ENCODE measurements at regions not wholly inside any gene's neighbourhood (a gene's known extent, or its start where the extent isn't known, plus 50 kb on each side); places are given as distances from the start of the nearest gene placed in this dataset.
"Not testable (repeated sequence)": the region's sequence is repeated elsewhere in the genome, so short reads cannot be mapped to it uniquely, and the experiment has no call there.

DNA sequence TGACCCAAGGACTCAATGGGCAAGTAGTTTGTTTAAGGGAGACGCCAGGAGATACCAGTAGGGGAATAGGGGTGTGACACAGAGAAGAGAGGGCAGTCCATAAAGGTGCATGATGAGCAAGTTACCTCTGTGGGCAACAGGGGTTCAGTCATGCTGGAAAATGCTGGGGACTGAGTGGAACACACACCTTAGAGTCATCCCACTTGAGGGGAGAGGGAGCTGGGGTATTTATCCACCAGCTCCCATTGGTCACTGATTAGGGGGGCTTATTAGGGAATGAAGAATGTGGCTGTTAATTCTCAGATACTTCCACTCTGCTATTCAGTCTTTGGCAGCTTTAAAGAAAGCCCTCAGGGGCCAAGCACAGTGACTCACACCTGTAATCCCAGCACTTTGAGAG, 67.5 kb upstream of the MRI1 start:
- no peak overlapping the region for H3K4me3 ChIP-seq (ENCODE audit: low read length)
- no peak for DNase-seq (ENCODE audit: low read depth)
- TF ChIP-seq, protein P1, sequence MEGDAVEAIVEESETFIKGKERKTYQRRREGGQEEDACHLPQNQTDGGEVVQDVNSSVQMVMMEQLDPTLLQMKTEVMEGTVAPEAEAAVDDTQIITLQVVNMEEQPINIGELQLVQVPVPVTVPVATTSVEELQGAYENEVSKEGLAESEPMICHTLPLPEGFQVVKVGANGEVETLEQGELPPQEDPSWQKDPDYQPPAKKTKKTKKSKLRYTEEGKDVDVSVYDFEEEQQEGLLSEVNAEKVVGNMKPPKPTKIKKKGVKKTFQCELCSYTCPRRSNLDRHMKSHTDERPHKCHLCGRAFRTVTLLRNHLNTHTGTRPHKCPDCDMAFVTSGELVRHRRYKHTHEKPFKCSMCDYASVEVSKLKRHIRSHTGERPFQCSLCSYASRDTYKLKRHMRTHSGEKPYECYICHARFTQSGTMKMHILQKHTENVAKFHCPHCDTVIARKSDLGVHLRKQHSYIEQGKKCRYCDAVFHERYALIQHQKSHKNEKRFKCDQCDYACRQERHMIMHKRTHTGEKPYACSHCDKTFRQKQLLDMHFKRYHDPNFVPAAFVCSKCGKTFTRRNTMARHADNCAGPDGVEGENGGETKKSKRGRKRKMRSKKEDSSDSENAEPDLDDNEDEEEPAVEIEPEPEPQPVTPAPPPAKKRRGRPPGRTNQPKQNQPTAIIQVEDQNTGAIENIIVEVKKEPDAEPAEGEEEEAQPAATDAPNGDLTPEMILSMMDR (conservative IDR thresholded peaks at IDR 0.05; ENCODE audit: low read depth, low read length), result no peak

DNA sequence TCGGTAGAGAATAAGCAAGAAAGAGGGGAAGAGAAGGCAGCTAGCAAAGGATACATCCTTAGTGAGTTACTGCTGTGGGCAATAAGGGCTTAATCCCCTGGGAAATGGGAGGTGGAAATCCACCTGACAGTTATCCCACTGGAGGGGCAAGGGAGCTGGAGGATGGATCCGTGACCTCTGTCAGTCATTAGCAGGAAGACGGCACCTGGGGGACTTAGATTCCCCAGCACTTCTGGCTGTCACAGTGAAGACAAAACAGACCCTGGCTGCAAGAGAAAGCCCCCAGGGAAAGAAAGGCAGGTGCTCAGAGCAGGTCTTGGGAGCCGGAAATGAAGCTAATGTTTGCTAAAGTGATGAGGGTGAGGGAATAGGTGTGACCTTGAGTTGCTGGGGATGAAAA, 70.4 kb upstream of the MRI1 start:
- TF ChIP-seq, protein P1 (conservative IDR thresholded peaks at IDR 0.05; ENCODE audit: low read depth, low read length), result no peak
- no peak for DNase-seq (ENCODE audit: low read depth)
- no peak overlapping the region for H3K4me3 ChIP-seq (ENCODE audit: low read length)

DNA sequence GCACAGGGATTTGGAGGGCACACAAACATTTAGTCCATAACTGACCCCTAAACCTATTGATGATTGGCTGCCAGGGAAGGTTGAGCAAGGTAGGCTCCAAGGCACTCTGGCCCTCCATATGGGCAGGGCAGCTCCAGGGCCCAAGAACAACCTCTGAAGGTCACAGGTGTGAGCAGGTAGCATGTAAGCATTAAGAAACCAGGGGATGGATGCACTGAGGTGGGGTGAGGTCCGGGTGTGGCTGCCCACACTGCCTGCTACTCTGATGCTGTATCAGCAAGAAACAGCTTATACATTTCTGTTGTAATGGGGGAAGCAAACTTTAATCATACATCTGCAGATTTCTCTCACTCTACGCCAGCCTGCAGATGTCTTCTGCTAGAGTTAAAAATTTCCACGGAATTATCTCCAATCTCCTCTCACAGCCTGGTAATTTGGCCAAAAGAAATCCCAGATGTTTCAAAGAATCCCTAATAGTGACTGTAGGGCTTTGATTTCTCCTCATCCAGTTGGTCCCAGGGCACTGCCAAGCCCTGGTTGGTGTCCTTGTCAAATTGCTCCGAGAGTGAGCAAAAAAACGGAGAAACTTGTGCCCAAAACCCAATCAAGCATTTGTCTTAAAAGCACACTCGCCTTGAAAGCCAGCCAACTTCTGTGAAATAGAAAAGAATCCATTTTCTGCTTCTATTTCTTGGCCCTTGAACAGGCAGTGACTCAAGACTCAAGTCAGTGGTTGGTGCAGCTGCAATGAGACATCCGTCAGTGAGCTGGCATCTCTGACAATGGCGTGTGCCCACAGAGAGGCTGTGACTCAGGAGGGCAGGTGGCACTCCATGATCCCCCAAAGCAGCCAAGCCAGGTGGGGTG, 72.5 kb upstream of the MRI1 start:
- TF ChIP-seq, protein P1 (conservative IDR thresholded peaks at IDR 0.05; ENCODE audit: low read depth, low read length), result no peak
- no peak overlapping the region for H3K4me3 ChIP-seq (ENCODE audit: low read length)
- peak; percentile 4 for DNase-seq (ENCODE audit: low read depth)

DNA sequence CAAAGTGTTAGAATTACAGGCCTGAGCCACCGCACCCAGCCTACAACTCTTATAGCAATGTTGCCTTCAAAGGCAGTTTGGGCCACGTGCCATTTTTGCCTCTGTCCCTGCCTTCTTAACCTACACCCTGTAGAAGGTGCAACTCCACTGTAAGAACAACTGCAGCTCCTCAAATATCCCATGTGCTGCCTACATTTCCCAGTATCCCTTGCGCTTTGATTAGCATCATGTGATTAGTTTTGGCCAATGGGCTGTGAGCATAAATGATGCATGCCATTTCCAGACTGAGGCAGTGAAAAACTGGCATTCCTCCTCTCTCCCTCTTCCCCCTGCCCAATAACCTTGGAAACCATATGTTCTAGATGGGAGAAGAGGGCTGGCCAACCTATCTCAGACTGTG, 75.2 kb upstream of the MRI1 start:
- TF ChIP-seq, protein P1 (conservative IDR thresholded peaks at IDR 0.05; ENCODE audit: low read depth, low read length), result no peak
- H3K4me3 ChIP-seq (ENCODE audit: low read length), result no peak overlapping the region
- no peak for DNase-seq (ENCODE audit: low read depth)

DNA sequence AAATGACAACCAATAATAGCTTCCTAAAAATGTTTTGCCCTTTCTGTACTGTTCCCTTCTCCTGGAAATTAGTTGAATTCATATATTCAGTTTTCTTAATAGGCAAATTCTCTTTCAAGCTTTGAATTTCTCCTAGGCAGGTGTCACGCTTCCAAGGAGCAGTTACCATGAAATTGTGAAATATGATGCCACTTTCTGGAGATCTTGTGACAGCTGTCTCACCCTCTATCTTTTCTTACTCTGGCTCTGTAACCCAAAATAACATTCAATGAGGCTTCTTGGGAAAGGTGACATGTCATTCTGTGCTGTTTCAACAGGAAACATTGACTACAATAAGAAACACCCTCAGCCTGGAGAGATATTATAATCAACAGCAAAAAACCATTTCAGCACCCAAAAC, 80.3 kb upstream of the MRI1 start:
- H3K4me3 ChIP-seq (ENCODE audit: low read length), result no peak overlapping the region
- TF ChIP-seq, protein P1 (conservative IDR thresholded peaks at IDR 0.05; ENCODE audit: low read depth, low read length), result no peak
- no peak for DNase-seq (ENCODE audit: low read depth)

DNA sequence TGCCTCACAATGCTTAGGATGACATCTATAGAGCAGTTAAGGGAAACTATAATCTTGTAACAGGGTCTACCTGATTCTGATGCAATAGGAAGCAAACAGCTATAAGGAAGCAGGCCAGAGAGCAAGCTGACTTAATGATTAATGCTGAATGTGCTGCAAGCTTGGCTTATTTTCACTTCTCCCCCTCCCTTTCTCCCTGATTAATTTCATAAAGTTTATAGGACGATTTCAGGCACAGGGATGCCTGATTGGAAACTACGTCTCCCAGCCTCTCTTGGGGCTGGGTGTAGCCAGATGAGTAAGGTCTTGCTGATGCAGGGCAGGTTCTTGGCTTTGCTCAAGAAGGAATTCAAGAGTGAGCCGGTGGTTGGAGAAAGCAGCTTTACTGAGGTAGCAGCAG, 82.8 kb upstream of the MRI1 start:
- DNase-seq (ENCODE audit: low read depth), result no peak
- no peak overlapping the region for H3K4me3 ChIP-seq (ENCODE audit: low read length)
- TF ChIP-seq, protein P1 (conservative IDR thresholded peaks at IDR 0.05; ENCODE audit: low read depth, low read length), result no peak

DNA sequence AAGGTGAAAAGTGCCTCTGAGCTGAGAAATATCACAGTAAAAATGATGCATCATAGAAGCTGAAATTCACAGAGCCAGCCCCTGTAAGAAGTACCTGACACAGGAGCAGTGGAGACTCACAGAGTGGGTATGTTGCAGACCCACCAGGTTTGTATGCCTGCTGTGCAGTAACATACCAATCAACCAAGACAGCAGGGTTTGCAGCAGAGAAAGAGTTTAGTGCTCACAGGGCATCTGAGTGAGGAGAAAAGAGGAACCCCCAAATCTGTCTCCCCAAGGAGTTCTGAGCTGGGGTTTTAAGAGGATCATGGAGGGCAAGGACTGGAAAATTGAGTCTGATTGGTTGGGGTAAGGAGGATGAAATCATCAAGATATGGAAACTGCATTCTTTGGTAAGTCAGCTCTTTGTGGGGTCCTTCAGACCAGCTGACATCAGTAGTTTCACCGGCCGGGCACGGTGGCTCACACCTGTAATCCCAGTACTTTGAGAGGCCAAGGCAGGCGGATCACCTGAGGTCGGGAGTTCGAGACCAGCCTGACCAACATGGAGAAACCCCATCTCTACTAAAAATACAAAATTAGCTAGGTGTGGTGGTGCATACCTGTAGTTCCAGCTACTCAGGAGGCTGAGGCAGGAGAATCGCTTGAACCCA, 83.5 kb upstream of the MRI1 start:
- not testable (repeated sequence) for DNase-seq (ENCODE audit: low read depth); H3K4me3 ChIP-seq (ENCODE audit: low read length)

DNA sequence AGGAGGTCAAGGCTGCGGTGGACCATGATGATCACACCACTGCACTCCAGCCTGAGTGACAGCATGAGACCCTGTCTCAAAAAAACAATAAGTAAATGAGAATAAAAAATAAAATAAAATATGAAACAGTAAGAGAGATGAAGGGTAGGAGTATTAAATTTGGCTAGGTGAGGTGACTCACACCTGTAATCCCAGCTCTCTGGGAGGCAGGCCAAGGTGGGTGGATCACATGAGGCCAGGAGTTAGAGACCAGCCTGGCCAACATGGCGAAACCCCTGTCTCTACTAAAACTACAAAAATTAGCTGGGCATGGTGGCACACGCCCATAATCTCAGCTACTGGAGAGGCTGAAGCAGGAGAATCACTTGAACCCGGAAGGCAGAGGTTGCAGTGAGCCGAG, 87.4 kb upstream of the MRI1 start:
- H3K4me3 ChIP-seq (ENCODE audit: low read length); DNase-seq (ENCODE audit: low read depth): not testable (repeated sequence)

DNA sequence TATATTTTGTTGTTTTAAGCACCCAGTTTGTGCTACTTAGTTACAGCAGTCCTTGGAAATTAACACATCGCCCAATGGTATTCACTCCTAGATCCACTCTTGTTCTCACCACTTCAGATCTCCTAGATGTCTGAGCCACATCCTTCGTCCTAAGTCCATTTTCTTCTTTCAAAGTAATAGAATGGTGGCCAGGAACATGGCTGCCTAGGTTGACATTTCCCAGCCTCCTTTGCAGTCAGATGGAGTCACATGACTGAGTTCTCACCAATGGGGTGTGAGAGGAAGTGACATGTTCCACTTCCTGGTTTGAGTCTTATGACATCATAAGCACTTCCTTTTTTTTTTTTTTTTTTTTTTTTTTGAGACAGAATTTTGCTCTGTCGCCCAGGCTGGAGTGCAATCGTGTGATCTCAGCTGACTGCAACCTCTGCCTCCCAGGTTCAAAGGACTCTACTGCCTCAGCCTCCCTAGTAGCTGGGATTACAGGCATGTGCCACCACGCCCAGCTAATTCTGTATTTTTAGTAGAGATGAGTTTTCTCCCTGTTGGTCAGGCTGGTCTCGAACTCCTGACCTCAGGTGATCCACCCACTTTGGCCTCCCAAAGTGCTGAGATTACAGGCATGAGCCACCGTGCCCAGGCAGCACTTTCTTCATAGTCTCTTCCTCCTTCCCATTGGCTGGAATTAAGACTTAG, 91.7 kb upstream of the MRI1 start:
- not testable (repeated sequence) for H3K4me3 ChIP-seq (ENCODE audit: low read length); DNase-seq (ENCODE audit: low read depth)

Measured in retinal pigment epithelial cell (primary cell).